ENCODE measurements at regions not wholly inside any gene's neighbourhood (a gene's known extent, or its start where the extent isn't known, plus 50 kb on each side); places are given as distances from the start of the nearest gene placed in this dataset.
"Not testable (repeated sequence)": the region's sequence is repeated elsewhere in the genome, so short reads cannot be mapped to it uniquely, and the experiment has no call there.

- no peak for DNase-seq (ENCODE audit: low read depth)
These were observed 172.3 kb downstream of the LNPK start for GRCh38 chr2:175829741-175830140.

- DNase-seq (ENCODE audit: low read depth) = no peak
These were observed 174.2 kb downstream of the LNPK start for GRCh38 chr2:175827856-175828255.

GRCh38 chr2:175824243-175824642 is 177.8 kb downstream of the LNPK start:
- no peak for DNase-seq (ENCODE audit: low read depth)

GRCh38 chr2:175823707-175824073 is 178.4 kb downstream of the LNPK start:
- no peak for DNase-seq (ENCODE audit: low read depth)

- no peak for DNase-seq (ENCODE audit: low read depth)
These were observed 178.9 kb downstream of the LNPK start for GRCh38 chr2:175823002-175823706.

- no peak for DNase-seq (ENCODE audit: low read depth)
These were observed 184.8 kb downstream of the LNPK start for GRCh38 chr2:175817221-175817620.

GRCh38 chr2:175815537-175815936 is 186.5 kb downstream of the LNPK start:
- DNase-seq (ENCODE audit: low read depth) = no peak

- no peak for DNase-seq (ENCODE audit: low read depth)
These were observed 190.1 kb downstream of the LNPK start for GRCh38 chr2:175811971-175812370.

GRCh38 chr2:175808858-175809257 is 193.2 kb downstream of the LNPK start:
- DNase-seq (ENCODE audit: low read depth) = no peak

GRCh38 chr2:175808078-175808477 is 194.0 kb downstream of the LNPK start:
- no peak for DNase-seq (ENCODE audit: low read depth)

GRCh38 chr2:175807031-175807873 is 194.8 kb downstream of the LNPK start:
- DNase-seq (ENCODE audit: low read depth) = no peak

- no peak for DNase-seq (ENCODE audit: low read depth)
These were observed 195.5 kb downstream of the LNPK start for GRCh38 chr2:175806570-175806969.

GRCh38 chr2:175806125-175806490 is 196.0 kb downstream of the LNPK start:
- DNase-seq (ENCODE audit: low read depth) = no peak

- no peak for DNase-seq (ENCODE audit: low read depth)
These were observed 196.5 kb downstream of the LNPK start for GRCh38 chr2:175805442-175806124.

GRCh38 chr2:175804122-175804521 is 197.9 kb downstream of the LNPK start:
- no peak for DNase-seq (ENCODE audit: low read depth)

GRCh38 chr2:175796422-175796821 is 205.6 kb downstream of the LNPK start:
- not testable (repeated sequence) for DNase-seq (ENCODE audit: low read depth)

- DNase-seq (ENCODE audit: low read depth) = no peak
These were observed 208.4 kb downstream of the LNPK start for GRCh38 chr2:175793648-175794047.

GRCh38 chr2:175792881-175793280 is 209.2 kb downstream of the LNPK start:
- no peak for DNase-seq (ENCODE audit: low read depth)

GRCh38 chr2:175792199-175792598 is 209.9 kb downstream of the LNPK start:
- no peak for DNase-seq (ENCODE audit: low read depth)

GRCh38 chr2:175786471-175787124 is 215.5 kb downstream of the LNPK start:
- DNase-seq (ENCODE audit: low read depth) = no peak

- DNase-seq (ENCODE audit: low read depth) = not testable (repeated sequence)
These were observed 224.7 kb downstream of the LNPK start for GRCh38 chr2:175777337-175777736.

- no peak for DNase-seq (ENCODE audit: low read depth)
These were observed 232.9 kb downstream of the LNPK start for GRCh38 chr2:175769200-175769599.
